MCF 10A (cell line): ENCODE measurements at regions not wholly inside any gene's neighbourhood (a gene's known extent, or its start where the extent isn't known, plus 50 kb on each side); places are given as distances from the start of the nearest gene placed in this dataset.

Source experiments
- BruUV-seq: library from RNA; stranded (reverse); fragments of 400-500 nt; replicated peaks from 2 replicates; lab custom pipeline; 2021; lab: Mats Ljungman, UMichigan
- CTCF ChIA-PET: fragments of 300-600 bp; sonication (Branson Sonifier 250); formaldehyde crosslinking; extraction: SDS; loops from one replicate; lab custom pipeline; 2021; ENCODE audit warnings: antibody characterized with exemption, inconsistent platforms; lab: Yijun Ruan, JAX
- POLR2A ChIA-PET: fragments of 300-600, 350-650 bp; sonication (Branson Sonifier 250); formaldehyde crosslinking; extraction: SDS; loops from one replicate; lab custom pipeline; 2020; ENCODE audit warnings: antibody characterized with exemption, inconsistent platforms; lab: Yijun Ruan, JAX
- DNase-seq: peaks from one replicate; pipeline ENCODE4 v3.0.0-alpha.2; 2018; ENCODE audit not compliant: unreplicated experiment
- H3K27ac Mint-ChIP-seq: one replicate; pipeline ENCODE4 v1.8.0; 2022; ENCODE audit warnings: mild to moderate bottlenecking, low read depth, mixed read lengths; ENCODE audit not compliant: unreplicated experiment
- H3K27me3 Mint-ChIP-seq: one replicate; pipeline ENCODE4 v1.8.0; 2022; ENCODE audit warnings: mixed read lengths; ENCODE audit not compliant: insufficient read depth, unreplicated experiment
- H3K36me3 Mint-ChIP-seq: one replicate; pipeline ENCODE4 v1.8.0; 2022; ENCODE audit warnings: mild to moderate bottlenecking, moderate library complexity, mixed read lengths; ENCODE audit not compliant: insufficient read depth, unreplicated experiment
- H3K4me1 Mint-ChIP-seq: one replicate; pipeline ENCODE4 v1.8.0; 2022; ENCODE audit warnings: mixed read lengths; ENCODE audit not compliant: insufficient read depth, unreplicated experiment
- H3K4me3 Mint-ChIP-seq: one replicate; pipeline ENCODE4 v1.8.0; 2022; ENCODE audit warnings: mild to moderate bottlenecking, moderate library complexity, mixed read lengths; ENCODE audit not compliant: unreplicated experiment
- H3K9me3 Mint-ChIP-seq: one replicate; pipeline ENCODE4 v1.8.0; 2022; ENCODE audit warnings: mixed read lengths; ENCODE audit not compliant: unreplicated experiment
- CTCF ChIP-seq: fragments of 200-600 bp; IDR thresholded peaks from one replicate; pipeline ENCODE4 v1.8.0; 2022; ENCODE audit warnings: antibody characterized with exemption, mild to moderate bottlenecking; ENCODE audit not compliant: unreplicated experiment
- intact Hi-C: fragments of 100-400 bp; cut with micrococcal nuclease; formaldehyde crosslinking; loops from 2 replicates; pipeline ENCODE4 v1.14.1; 2022

- TF ChIP-seq CTCF: no peak
- no peak for DNase-seq
- Mint-ChIP-seq H3K27me3 (no peaks in the 10 kb centered on the region), H3K36me3 (no peaks in the 10 kb centered on the region), H3K9me3 (no peaks in the 10 kb centered on the region), H3K27ac (no peak overlapping the region), H3K4me3 (no peak overlapping the region), H3K4me1 (no peaks in the 10 kb centered on the region)
- no TSS peak for BruUV-seq
- POLR2A ChIA-PET: no interaction called here
- CTCF ChIA-PET: no interaction called here
- intact Hi-C loops: no loop called here
Observed at GRCh38 chr12:89901906-89902642, 193.4 kb upstream of the ATP2B1 start.

- ChIA-PET POLR2A (no interaction called here), CTCF (no interaction called here)
- Mint-ChIP-seq H3K9me3 (no peaks in the 10 kb centered on the region), H3K4me3 (no peak overlapping the region), H3K27me3 (no peaks in the 10 kb centered on the region), H3K4me1 (no peaks in the 10 kb centered on the region), H3K27ac (no peak overlapping the region), H3K36me3 (no peaks in the 10 kb centered on the region)
- TF ChIP-seq CTCF: no peak
- DNase-seq: no peak
- BruUV-seq: no TSS peak
- intact Hi-C loops: no loop called here
Observed at GRCh38 chr12:89901319-89901718, 192.7 kb upstream of the ATP2B1 start.

GRCh38 chr12:89899651-89900050, 191.0 kb upstream of the ATP2B1 start:
- no peak overlapping the region for H3K27ac Mint-ChIP-seq
- POLR2A ChIA-PET: interaction anchor here (0.6 to 0.9 kb wide), 2 partner anchors 49 to 191 kb away, joined by 3 read pairs; partner anchors contain the start of gene ATP2B1
- no peaks in the 10 kb centered on the region for H3K9me3 Mint-ChIP-seq
- peaks cover 3% of the 10 kb centered on the region for H3K4me1 Mint-ChIP-seq
- H3K27me3 Mint-ChIP-seq: no peaks in the 10 kb centered on the region
- no TSS peak for BruUV-seq
- intact Hi-C loops: no loop called here
- no peak overlapping the region for H3K4me3 Mint-ChIP-seq
- DNase-seq: no peak
- TF ChIP-seq CTCF: no peak
- no peaks in the 10 kb centered on the region for H3K36me3 Mint-ChIP-seq
- CTCF ChIA-PET: interaction anchor here (0.6 kb wide), 2 partner anchors 15 to 214 kb away, joined by 3 read pairs; no protein-coding TSS in a partner anchor

- DNase-seq: no peak
- intact Hi-C loops: no loop called here
- Mint-ChIP-seq H3K36me3 (no peaks in the 10 kb centered on the region), H3K27ac (no peak overlapping the region), H3K27me3 (no peaks in the 10 kb centered on the region), H3K9me3 (no peaks in the 10 kb centered on the region), H3K4me3 (no peak overlapping the region), H3K4me1 (peaks cover 17% of the 10 kb centered on the region)
- no TSS peak for BruUV-seq
- TF ChIP-seq CTCF: no peak
- ChIA-PET POLR2A (no interaction called here), CTCF (interaction anchor here (0.7 kb wide), 1 partner anchor 175 kb away, joined by 3 read pairs; no protein-coding TSS in a partner anchor)
Observed at GRCh38 chr12:89895591-89895990, 187.0 kb upstream of the ATP2B1 start.
